Testis (tissue), 2 donors: ENCODE measurements at regions not wholly inside any gene's neighbourhood (a gene's known extent, or its start where the extent isn't known, plus 50 kb on each side); places are given as distances from the start of the nearest gene placed in this dataset.

Source experiments
- CTCF ChIP-seq, 3 experiments: fragments of 450-650 bp in 2 of 3; fragments of 200-600 bp in 1 of 3; sonication (generic) in 1 of 3; IDR thresholded peaks; one replicate each; pipeline ENCODE4 v1.5.1; 2016 to 2019; ENCODE audit warnings: antibody characterized with exemption in 3 of 3, mild to moderate bottlenecking in 2 of 3, moderate library complexity in 1 of 3
- POLR2A ChIP-seq: fragments of 450-650 bp; IDR thresholded peaks from one replicate; pipeline ENCODE4 v1.6.1; 2017; ENCODE audit warnings: antibody characterized with exemption, mild to moderate bottlenecking, moderate library complexity

- TF ChIP-seq CTCF (IDR thresholded peaks at IDR 0.05) (no peak), POLR2A (no peak)
Observed at GRCh38 chr9:107778661-107779060, 289.1 kb upstream of the KLF4 start.
